Endothelial cell (in vitro differentiated cells): ENCODE measurements at regions not wholly inside any gene's neighbourhood (a gene's known extent, or its start where the extent isn't known, plus 50 kb on each side); places are given as distances from the start of the nearest gene placed in this dataset.

Source experiments
- DNase-seq: peaks from one replicate; pipeline ENCODE4 v3.0.0; 2021; ENCODE audit warnings: low spot score
- H3K27ac Mint-ChIP-seq: one replicate; pipeline ENCODE4 v1.8.0; 2021; ENCODE audit warnings: mixed read lengths, inconsistent platforms; ENCODE audit not compliant: unreplicated experiment
- H3K27me3 Mint-ChIP-seq: one replicate; pipeline ENCODE4 v1.8.0; 2021; ENCODE audit warnings: mild to moderate bottlenecking, moderate library complexity, mixed read lengths, inconsistent platforms; ENCODE audit not compliant: unreplicated experiment
- H3K36me3 Mint-ChIP-seq: one replicate; pipeline ENCODE4 v1.8.0; 2021; ENCODE audit warnings: mild to moderate bottlenecking, low read depth, mixed read lengths, inconsistent platforms; ENCODE audit not compliant: unreplicated experiment
- H3K4me1 Mint-ChIP-seq: one replicate; pipeline ENCODE4 v1.8.0; 2021; ENCODE audit warnings: mild to moderate bottlenecking, mixed read lengths, inconsistent platforms; ENCODE audit not compliant: unreplicated experiment
- H3K4me3 Mint-ChIP-seq: one replicate; pipeline ENCODE4 v1.8.0; 2021; ENCODE audit warnings: mild to moderate bottlenecking, mixed read lengths, inconsistent platforms; ENCODE audit not compliant: unreplicated experiment
- H3K9me3 Mint-ChIP-seq: one replicate; pipeline ENCODE4 v1.8.0; 2021; ENCODE audit warnings: mixed read lengths, inconsistent platforms; ENCODE audit not compliant: unreplicated experiment
- TF ChIP-seq, protein P1 (sequence below): fragments of 200-600 bp; sonication (generic); IDR thresholded peaks from one replicate; pipeline ENCODE4 v1.5.0; 2021; ENCODE audit warnings: antibody characterized with exemption; ENCODE audit not compliant: unreplicated experiment

DNA sequence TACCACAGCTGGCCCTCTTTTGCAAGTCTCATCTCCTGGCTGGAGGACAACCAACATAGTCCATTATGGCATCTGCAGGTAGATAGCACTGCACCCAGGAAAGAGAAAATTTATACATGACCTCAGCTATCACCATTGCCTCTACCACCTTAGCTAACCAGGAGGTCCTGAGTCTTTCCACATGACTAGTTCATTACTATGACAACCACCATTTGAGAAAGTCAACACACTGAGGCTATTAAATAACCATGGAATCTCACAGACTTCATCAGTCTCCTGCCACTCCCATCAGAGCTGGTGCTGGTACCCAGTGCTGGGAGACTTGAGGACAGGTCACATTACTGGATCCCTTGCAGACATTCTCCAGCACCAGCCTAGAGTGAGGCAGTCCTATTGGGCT, 285.9 kb downstream of the GBA3 start:
- H3K4me1 Mint-ChIP-seq, result no peaks in the 10 kb centered on the region
- H3K27ac Mint-ChIP-seq, result no peak overlapping the region
- H3K4me3 Mint-ChIP-seq, result no peak overlapping the region
- TF ChIP-seq, protein P1, sequence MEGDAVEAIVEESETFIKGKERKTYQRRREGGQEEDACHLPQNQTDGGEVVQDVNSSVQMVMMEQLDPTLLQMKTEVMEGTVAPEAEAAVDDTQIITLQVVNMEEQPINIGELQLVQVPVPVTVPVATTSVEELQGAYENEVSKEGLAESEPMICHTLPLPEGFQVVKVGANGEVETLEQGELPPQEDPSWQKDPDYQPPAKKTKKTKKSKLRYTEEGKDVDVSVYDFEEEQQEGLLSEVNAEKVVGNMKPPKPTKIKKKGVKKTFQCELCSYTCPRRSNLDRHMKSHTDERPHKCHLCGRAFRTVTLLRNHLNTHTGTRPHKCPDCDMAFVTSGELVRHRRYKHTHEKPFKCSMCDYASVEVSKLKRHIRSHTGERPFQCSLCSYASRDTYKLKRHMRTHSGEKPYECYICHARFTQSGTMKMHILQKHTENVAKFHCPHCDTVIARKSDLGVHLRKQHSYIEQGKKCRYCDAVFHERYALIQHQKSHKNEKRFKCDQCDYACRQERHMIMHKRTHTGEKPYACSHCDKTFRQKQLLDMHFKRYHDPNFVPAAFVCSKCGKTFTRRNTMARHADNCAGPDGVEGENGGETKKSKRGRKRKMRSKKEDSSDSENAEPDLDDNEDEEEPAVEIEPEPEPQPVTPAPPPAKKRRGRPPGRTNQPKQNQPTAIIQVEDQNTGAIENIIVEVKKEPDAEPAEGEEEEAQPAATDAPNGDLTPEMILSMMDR, result no peak
- H3K36me3 Mint-ChIP-seq, result no peaks in the 10 kb centered on the region
- H3K27me3 Mint-ChIP-seq, result no peaks in the 10 kb centered on the region
- H3K9me3 Mint-ChIP-seq, result no peaks in the 10 kb centered on the region
- DNase-seq, result no peak

DNA sequence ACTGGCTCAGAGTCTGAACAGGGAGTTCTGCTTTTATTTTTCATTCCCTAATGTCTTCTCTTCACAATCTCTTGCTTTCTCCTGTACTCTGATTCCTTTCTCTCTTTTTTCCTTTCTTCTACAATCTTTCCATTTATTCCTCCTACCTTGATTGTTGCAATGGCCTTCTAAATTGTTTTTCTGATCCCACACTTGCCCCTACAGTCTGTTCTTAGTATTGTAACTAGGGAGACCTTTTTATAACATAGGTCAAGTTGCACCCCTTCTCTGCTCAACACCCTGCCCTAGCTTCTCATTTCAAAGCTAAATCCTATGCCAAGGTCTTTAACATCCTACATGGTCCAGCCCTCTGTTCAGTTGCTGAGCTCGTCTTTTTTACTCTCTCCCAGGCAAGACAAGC, 277.9 kb downstream of the GBA3 start:
- no peaks in the 10 kb centered on the region for H3K36me3 Mint-ChIP-seq
- no peak overlapping the region for H3K27ac Mint-ChIP-seq
- no peaks in the 10 kb centered on the region for H3K4me1 Mint-ChIP-seq
- no peaks in the 10 kb centered on the region for H3K27me3 Mint-ChIP-seq
- H3K9me3 Mint-ChIP-seq, result no peaks in the 10 kb centered on the region
- H3K4me3 Mint-ChIP-seq, result no peak overlapping the region
- TF ChIP-seq, protein P1, result peak; percentile 25
- DNase-seq, result no peak

DNA sequence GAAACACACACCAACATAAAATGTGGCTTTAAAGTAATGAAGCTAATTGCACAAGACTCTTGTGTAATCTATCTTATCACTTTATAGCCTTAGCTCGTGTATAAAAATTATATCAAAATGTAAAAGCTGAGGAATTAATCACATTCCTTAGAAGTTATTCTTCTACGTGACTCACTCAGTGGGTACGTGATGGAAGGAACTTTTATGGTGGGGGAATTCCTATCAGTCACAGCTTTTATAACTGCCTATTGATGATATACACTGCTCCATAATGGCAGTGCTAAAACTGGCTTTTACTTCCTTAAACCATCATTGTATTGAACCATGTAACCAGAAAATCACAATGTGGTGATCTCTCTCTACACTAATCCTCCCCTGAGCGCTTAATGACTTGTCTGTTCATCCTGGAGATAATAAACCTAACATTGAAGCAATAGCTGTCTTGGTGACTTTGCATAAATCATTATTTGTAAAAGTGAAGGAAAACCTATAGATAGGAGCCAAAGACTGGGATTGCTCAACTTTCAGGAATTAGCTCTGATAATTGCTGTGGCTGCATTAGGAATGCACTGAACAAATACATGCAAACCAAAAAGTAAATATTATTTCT, 276.7 kb downstream of the GBA3 start:
- H3K4me3 Mint-ChIP-seq, result no peak overlapping the region
- no peaks in the 10 kb centered on the region for H3K27me3 Mint-ChIP-seq
- no peaks in the 10 kb centered on the region for H3K4me1 Mint-ChIP-seq
- no peaks in the 10 kb centered on the region for H3K9me3 Mint-ChIP-seq
- no peaks in the 10 kb centered on the region for H3K36me3 Mint-ChIP-seq
- TF ChIP-seq, protein P1, result no peak
- no peak for DNase-seq
- H3K27ac Mint-ChIP-seq, result no peak overlapping the region

DNA sequence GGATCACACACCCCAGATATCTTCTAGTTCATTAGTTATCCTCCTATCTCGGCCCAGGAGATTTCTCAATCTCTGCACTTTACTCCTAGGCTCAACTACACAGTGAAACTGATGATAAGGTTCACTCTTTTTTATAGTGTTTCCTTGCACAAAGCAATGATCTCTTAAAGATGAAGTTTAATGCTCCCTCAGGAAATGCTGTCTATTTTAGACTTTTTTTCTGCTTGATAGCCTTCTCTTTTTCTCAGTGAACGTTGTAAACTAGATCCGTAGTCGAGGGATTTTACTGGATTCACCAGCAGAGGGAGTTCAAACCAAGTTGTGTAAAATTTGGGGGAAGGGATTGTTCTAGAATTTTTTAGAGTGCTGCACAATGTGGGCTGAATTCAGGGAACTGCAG, 269.6 kb downstream of the GBA3 start:
- Mint-ChIP-seq H3K27me3 (peaks cover 2% of the 10 kb centered on the region), H3K36me3 (no peaks in the 10 kb centered on the region), H3K9me3 (no peaks in the 10 kb centered on the region), H3K4me1 (no peaks in the 10 kb centered on the region), H3K4me3 (no peak overlapping the region), H3K27ac (no peak overlapping the region)
- TF ChIP-seq, protein P1, result peak; percentile 76
- peak; percentile 50 for DNase-seq

DNA sequence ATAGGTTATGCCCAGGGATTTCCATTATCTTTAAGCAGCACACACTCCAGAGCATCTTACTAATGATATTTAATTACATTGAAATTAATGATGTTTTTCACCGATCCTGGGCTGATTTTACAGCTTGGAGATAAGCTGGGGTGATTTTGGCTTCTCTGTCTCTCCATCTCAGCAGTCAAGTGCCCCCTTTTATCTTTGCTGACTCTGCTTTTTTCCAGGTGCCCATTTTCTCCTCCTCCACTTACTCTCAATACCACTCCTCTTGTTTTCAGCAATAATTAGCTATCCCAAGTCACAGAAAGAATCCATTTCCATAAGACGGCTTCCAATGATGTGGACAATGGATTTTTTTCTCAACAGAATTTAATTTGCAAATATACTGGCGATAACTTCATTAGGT, 266.7 kb downstream of the GBA3 start:
- Mint-ChIP-seq H3K4me3 (no peak overlapping the region), H3K4me1 (no peaks in the 10 kb centered on the region), H3K27ac (no peak overlapping the region), H3K36me3 (no peaks in the 10 kb centered on the region), H3K27me3 (peaks cover 2% of the 10 kb centered on the region), H3K9me3 (no peaks in the 10 kb centered on the region)
- DNase-seq, result no peak
- TF ChIP-seq, protein P1, result no peak
